Neuron (in vitro differentiated cells): ENCODE measurements at regions not wholly inside any gene's neighbourhood (a gene's known extent, or its start where the extent isn't known, plus 50 kb on each side); places are given as distances from the start of the nearest gene placed in this dataset.

ENCODE experiments used
- H2AFZ ChIP-seq: one replicate; pipeline ENCODE4 v1.6.1; 2013; ENCODE audit warnings: low read depth, mild to moderate bottlenecking, inconsistent platforms, low read length, moderate library complexity
- H3K27me3 ChIP-seq: one replicate; pipeline ENCODE4 v1.6.1; 2013; ENCODE audit warnings: low read length; ENCODE audit not compliant: insufficient read depth
- H3K36me3 ChIP-seq: one replicate; pipeline ENCODE4 v1.6.1; 2013; ENCODE audit warnings: low read length; ENCODE audit not compliant: insufficient read depth
- H3K4me1 ChIP-seq: one replicate; pipeline ENCODE4 v1.6.1; 2013; ENCODE audit warnings: low read length; ENCODE audit not compliant: insufficient read depth
- H3K4me3 ChIP-seq: 2 replicates; pipeline ENCODE4 v1.5.1; 2013; ENCODE audit warnings: mild to moderate bottlenecking, low read length, moderate library complexity
- H3K9me3 ChIP-seq: one replicate; pipeline ENCODE4 v1.6.1; 2013; ENCODE audit warnings: low read length

GRCh38 chr12:92273076-92273475 is 127.4 kb upstream of the BTG1 start:
- Histone ChIP-seq H3K27me3 (no peaks in the 10 kb centered on the region), H3K4me3 (no peak overlapping the region), H3K36me3 (no peaks in the 10 kb centered on the region), H2AFZ (no peak overlapping the region), H3K9me3 (no peaks in the 10 kb centered on the region), H3K4me1 (no peaks in the 10 kb centered on the region)

- H3K4me1 ChIP-seq, result no peaks in the 10 kb centered on the region
- no peaks in the 10 kb centered on the region for H3K27me3 ChIP-seq
- no peaks in the 10 kb centered on the region for H3K9me3 ChIP-seq
- H3K36me3 ChIP-seq, result no peaks in the 10 kb centered on the region
- no peak overlapping the region for H3K4me3 ChIP-seq
- H2AFZ ChIP-seq, result no peak overlapping the region
Observed at GRCh38 chr12:92272061-92272964, 126.7 kb upstream of the BTG1 start.

- no peaks in the 10 kb centered on the region for H3K9me3 ChIP-seq
- H2AFZ ChIP-seq, result no peak overlapping the region
- no peaks in the 10 kb centered on the region for H3K4me1 ChIP-seq
- H3K27me3 ChIP-seq, result no peaks in the 10 kb centered on the region
- H3K36me3 ChIP-seq, result no peaks in the 10 kb centered on the region
- H3K4me3 ChIP-seq, result no peak overlapping the region
Observed at GRCh38 chr12:92271341-92271740, 125.7 kb upstream of the BTG1 start.

GRCh38 chr12:92270521-92270920 is 124.9 kb upstream of the BTG1 start:
- Histone ChIP-seq H3K4me3 (no peak overlapping the region), H3K36me3 (no peaks in the 10 kb centered on the region), H3K4me1 (no peaks in the 10 kb centered on the region), H2AFZ (no peak overlapping the region), H3K9me3 (no peaks in the 10 kb centered on the region), H3K27me3 (no peaks in the 10 kb centered on the region)

- H3K4me3 ChIP-seq, result no peak overlapping the region
- no peaks in the 10 kb centered on the region for H3K4me1 ChIP-seq
- no peak overlapping the region for H2AFZ ChIP-seq
- no peaks in the 10 kb centered on the region for H3K36me3 ChIP-seq
- no peaks in the 10 kb centered on the region for H3K9me3 ChIP-seq
- H3K27me3 ChIP-seq, result no peaks in the 10 kb centered on the region
Observed at GRCh38 chr12:92268946-92269345, 123.3 kb upstream of the BTG1 start.

- Histone ChIP-seq H2AFZ (no peak overlapping the region), H3K36me3 (no peaks in the 10 kb centered on the region)
Observed at GRCh38 chr12:92261692-92262091, 116.0 kb upstream of the BTG1 start.

GRCh38 chr12:92261071-92261470 is 115.4 kb upstream of the BTG1 start:
- Histone ChIP-seq H3K4me3 (no peak overlapping the region), H3K36me3 (no peaks in the 10 kb centered on the region), H3K4me1 (peaks cover 12% of the 10 kb centered on the region), H3K9me3 (no peaks in the 10 kb centered on the region), H2AFZ (no peak overlapping the region), H3K27me3 (no peaks in the 10 kb centered on the region)

More at GRCh38 chr12:92261692-92262091, 116.0 kb upstream of the BTG1 start:
- H3K4me3 ChIP-seq, result no peak overlapping the region
- no peaks in the 10 kb centered on the region for H3K9me3 ChIP-seq
- peaks cover 6% of the 10 kb centered on the region for H3K4me1 ChIP-seq
- H3K27me3 ChIP-seq, result no peaks in the 10 kb centered on the region

- no peaks in the 10 kb centered on the region for H3K9me3 ChIP-seq
- peaks cover 15% of the 10 kb centered on the region for H3K4me1 ChIP-seq
- no peaks in the 10 kb centered on the region for H3K27me3 ChIP-seq
- no peak overlapping the region for H2AFZ ChIP-seq
- no peak overlapping the region for H3K4me3 ChIP-seq
- no peaks in the 10 kb centered on the region for H3K36me3 ChIP-seq
Observed at GRCh38 chr12:92259696-92260251, 114.1 kb upstream of the BTG1 start.

GRCh38 chr12:92259291-92259690 is 113.6 kb upstream of the BTG1 start:
- Histone ChIP-seq H3K9me3 (no peaks in the 10 kb centered on the region), H3K27me3 (no peaks in the 10 kb centered on the region), H3K4me1 (peaks cover 15% of the 10 kb centered on the region), H2AFZ (no peak overlapping the region), H3K4me3 (no peak overlapping the region), H3K36me3 (no peaks in the 10 kb centered on the region)

GRCh38 chr12:92257261-92257660 is 111.6 kb upstream of the BTG1 start:
- H3K36me3 ChIP-seq, result no peaks in the 10 kb centered on the region
- no peak overlapping the region for H3K4me3 ChIP-seq
- no peaks in the 10 kb centered on the region for H3K27me3 ChIP-seq
- peaks cover 15% of the 10 kb centered on the region for H3K4me1 ChIP-seq
- no peaks in the 10 kb centered on the region for H3K9me3 ChIP-seq
- H2AFZ ChIP-seq, result no peak overlapping the region

- Histone ChIP-seq H3K27me3 (no peaks in the 10 kb centered on the region), H3K36me3 (no peaks in the 10 kb centered on the region), H3K4me1 (peaks cover 15% of the 10 kb centered on the region), H3K9me3 (no peaks in the 10 kb centered on the region), H2AFZ (no peak overlapping the region), H3K4me3 (no peak overlapping the region)
Observed at GRCh38 chr12:92255741-92256140, 110.1 kb upstream of the BTG1 start.

GRCh38 chr12:92253301-92253700 is 107.7 kb upstream of the BTG1 start:
- Histone ChIP-seq H3K9me3 (no peaks in the 10 kb centered on the region), H3K4me3 (no peak overlapping the region)

GRCh38 chr12:92248977-92249376 is 103.3 kb upstream of the BTG1 start:
- H3K36me3 ChIP-seq, result no peaks in the 10 kb centered on the region
- H3K27me3 ChIP-seq, result no peaks in the 10 kb centered on the region
- no peak overlapping the region for H3K4me3 ChIP-seq
- H2AFZ ChIP-seq, result no peak overlapping the region
- H3K9me3 ChIP-seq, result no peaks in the 10 kb centered on the region
- peaks cover 6% of the 10 kb centered on the region for H3K4me1 ChIP-seq

More at GRCh38 chr12:92253301-92253700, 107.7 kb upstream of the BTG1 start:
- H2AFZ ChIP-seq, result no peak overlapping the region
- H3K36me3 ChIP-seq, result no peaks in the 10 kb centered on the region
- peaks cover 15% of the 10 kb centered on the region for H3K4me1 ChIP-seq
- no peaks in the 10 kb centered on the region for H3K27me3 ChIP-seq
